OCI-LY7 (cell line): ENCODE measurements at regions not wholly inside any gene's neighbourhood (a gene's known extent, or its start where the extent isn't known, plus 50 kb on each side); places are given as distances from the start of the nearest gene placed in this dataset.

Experiments
- BruUV-seq: library from RNA; stranded (reverse); fragments of 400-500 nt; replicated peaks from 2 replicates; lab custom pipeline; 2021; lab: Mats Ljungman, UMichigan
- CTCF ChIA-PET: fragments of 300-600 bp; sonication (Branson Sonifier 250); formaldehyde crosslinking; loops from one replicate; lab custom pipeline; 2022; ENCODE audit warnings: antibody characterized with exemption; ENCODE audit not compliant: unreplicated experiment; lab: Charles Lee
- POLR2A ChIA-PET: fragments of 300-600 bp; sonication (Branson Sonifier 250); formaldehyde crosslinking; loops from one replicate; lab custom pipeline; 2022; ENCODE audit warnings: antibody characterized with exemption; lab: Charles Lee
- DNase-seq: peaks from one replicate; pipeline ENCODE4 v3.0.0-alpha.2; 2015; ENCODE audit warnings: low spot score
- H2AFZ ChIP-seq: fragments of 200-600 bp; sonication (generic), shearing (Covaris generic); 2 replicates; pipeline ENCODE4 v1.6.1; 2014; ENCODE audit warnings: mild to moderate bottlenecking, antibody characterized with exemption, low read length, moderate library complexity
- H3K27ac ChIP-seq: fragments of 200-600 bp; sonication (generic); 2 replicates; pipeline ENCODE4 v1.5.1; 2014; ENCODE audit warnings: mixed run types, low read depth, mild to moderate bottlenecking, moderate library complexity, low read length, inconsistent platforms; ENCODE audit not compliant: poor library complexity, severe bottlenecking
- H3K36me3 ChIP-seq: fragments of 200-600 bp; sonication (generic); 2 replicates; pipeline ENCODE4 v1.6.1; 2014; ENCODE audit warnings: mild to moderate bottlenecking, antibody characterized with exemption, low read length, moderate library complexity, mixed read lengths; ENCODE audit not compliant: insufficient read depth
- H3K4me1 ChIP-seq: fragments of 200-600 bp; sonication (generic); 2 replicates; pipeline ENCODE4 v1.5.1; 2014; ENCODE audit warnings: mild to moderate bottlenecking, low read length; ENCODE audit not compliant: insufficient read depth, poor library complexity, severe bottlenecking
- H3K4me2 ChIP-seq: fragments of 200-600 bp; sonication (generic); 2 replicates; pipeline ENCODE4 v1.6.1; 2014; ENCODE audit warnings: mild to moderate bottlenecking, low read length
- H3K4me3 ChIP-seq: fragments of 200-600 bp; sonication (generic); 2 replicates; pipeline ENCODE4 v1.5.1; 2014; ENCODE audit warnings: mild to moderate bottlenecking, low read depth, low read length; ENCODE audit not compliant: poor library complexity, severe bottlenecking
- H3K79me2 ChIP-seq: fragments of 200-600 bp; sonication (generic); 2 replicates; pipeline ENCODE4 v1.6.1; 2016; ENCODE audit warnings: low read depth, mild to moderate bottlenecking, low read length, moderate library complexity, mixed read lengths; ENCODE audit not compliant: insufficient read depth
- H3K9me2 ChIP-seq: fragments of 200-600 bp; sonication (generic); 2 replicates; pipeline ENCODE4 v1.6.1; 2016; ENCODE audit warnings: mild to moderate bottlenecking, low read length, mixed read lengths; ENCODE audit not compliant: insufficient read depth
- H3K9me3 ChIP-seq: fragments of 200-600 bp; sonication (generic); 2 replicates; pipeline ENCODE4 v1.6.1; 2014; ENCODE audit warnings: mild to moderate bottlenecking, mixed run types, low read length, mixed read lengths
- H4K20me1 ChIP-seq: fragments of 200-600 bp; sonication (generic); 2 replicates; pipeline ENCODE4 v1.6.1; 2014; ENCODE audit warnings: mild to moderate bottlenecking, antibody characterized with exemption, low read length, moderate library complexity, mixed read lengths; ENCODE audit not compliant: insufficient read depth
- CTCF ChIP-seq: fragments of 200-600 bp; sonication (generic); conservative IDR thresholded peaks from 2 replicates; pipeline ENCODE4 v1.5.1; 2014; ENCODE audit warnings: mild to moderate bottlenecking, antibody characterized with exemption, low read length, moderate library complexity, mixed read lengths
- EZH2phosphoT487 ChIP-seq: fragments of 200-600 bp; sonication (generic); IDR thresholded peaks from 2 replicates; pipeline ENCODE4 v1.6.1; 2018; ENCODE audit warnings: low read depth, borderline replicate concordance, mild to moderate bottlenecking, mixed run types, antibody characterized with exemption, low read length, moderate library complexity, mixed read lengths
- intact Hi-C: fragments of 100-400 bp; cut with micrococcal nuclease; formaldehyde crosslinking; loops from one replicate; pipeline ENCODE4 v1.10.0; 2022; ENCODE audit not compliant: unreplicated experiment

GRCh38 chr4:4946416-4946815 is 72.8 kb downstream of the CYTL1 start:
- H3K79me2 ChIP-seq: no peaks in the 10 kb centered on the region
- TF ChIP-seq EZH2phosphoT487: no peak
- TF ChIP-seq CTCF: no peak
- no peaks in the 10 kb centered on the region; the same call in 1 of the 2 replicates for H3K36me3 ChIP-seq
- H3K4me1 ChIP-seq: peaks cover 35% of the 10 kb centered on the region
- H2AFZ ChIP-seq: no peak overlapping the region
- POLR2A ChIA-PET: no interaction called here
- H4K20me1 ChIP-seq: no peaks in the 10 kb centered on the region
- no peaks in the 10 kb centered on the region for H3K9me2 ChIP-seq
- peaks cover 19% of the 10 kb centered on the region for H3K9me3 ChIP-seq
- no peak overlapping the region for H3K4me3 ChIP-seq
- no peak overlapping the region for H3K27ac ChIP-seq
- CTCF ChIA-PET: no interaction called here
- no peak overlapping the region for H3K4me2 ChIP-seq
- BruUV-seq: no TSS peak
- DNase-seq: no peak
- intact Hi-C loops: no loop called here

- peaks cover 19% of the 10 kb centered on the region for H3K9me3 ChIP-seq
- intact Hi-C loops: no loop called here
- no peak overlapping the region for H3K4me3 ChIP-seq
- ChIA-PET POLR2A (no interaction called here), CTCF (no interaction called here)
- BruUV-seq: no TSS peak
- no peak overlapping the region for H3K27ac ChIP-seq
- no peaks in the 10 kb centered on the region for H4K20me1 ChIP-seq
- peaks cover 21% of the 10 kb centered on the region for H3K4me1 ChIP-seq
- no peaks in the 10 kb centered on the region for H3K9me2 ChIP-seq
- no peak overlapping the region for H2AFZ ChIP-seq
- H3K79me2 ChIP-seq: no peaks in the 10 kb centered on the region
- no peak overlapping the region for H3K4me2 ChIP-seq
- DNase-seq: no peak
- H3K36me3 ChIP-seq: no peaks in the 10 kb centered on the region; the same call in 1 of the 2 replicates
- TF ChIP-seq CTCF (no peak), EZH2phosphoT487 (no peak)
Measured at GRCh38 chr4:4947721-4948120, 71.5 kb downstream of the CYTL1 start.

GRCh38 chr4:4948370-4948769 is 70.9 kb downstream of the CYTL1 start:
- Histone ChIP-seq H3K4me2 (no peak overlapping the region), H3K27ac (no peak overlapping the region)

More at GRCh38 chr4:4948370-4948769, 70.9 kb downstream of the CYTL1 start:
- POLR2A ChIA-PET: no interaction called here
- Histone ChIP-seq H3K9me2 (no peaks in the 10 kb centered on the region), H3K4me1 (peaks cover 15% of the 10 kb centered on the region), H3K9me3 (peaks cover 19% of the 10 kb centered on the region), H3K79me2 (no peaks in the 10 kb centered on the region), H4K20me1 (no peaks in the 10 kb centered on the region), H3K36me3 (no peaks in the 10 kb centered on the region; the same call in 1 of the 2 replicates), H2AFZ (no peak overlapping the region), H3K4me3 (no peak overlapping the region)
- TF ChIP-seq EZH2phosphoT487 (no peak), CTCF (no peak)
- CTCF ChIA-PET: no interaction called here
- no peak for DNase-seq
- BruUV-seq: no TSS peak
- intact Hi-C loops: no loop called here
